CD4-positive, alpha-beta T cell (primary cell): ENCODE measurements at regions not wholly inside any gene's neighbourhood (a gene's known extent, or its start where the extent isn't known, plus 50 kb on each side); places are given as distances from the start of the nearest gene placed in this dataset.

Experiments used
- ATAC-seq: fragments of 200-7000 bp; cut with Tn5 transposase; one replicate; pipeline ENCODE4 v1.10.0; 2022; ENCODE audit warnings: mild to moderate bottlenecking; ENCODE audit not compliant: poor library complexity
- CTCF ChIA-PET: fragments of 350-600 bp; sonication (Branson Sonifier 250); formaldehyde crosslinking; loops from one replicate; lab custom pipeline; 2021; ENCODE audit warnings: antibody characterized with exemption, inconsistent platforms; lab: Charles Lee
- POLR2A ChIA-PET: fragments of 350-600 bp; sonication (Branson Sonifier 250); formaldehyde crosslinking; loops from one replicate; lab custom pipeline; 2021; ENCODE audit warnings: antibody characterized with exemption, inconsistent platforms; lab: Charles Lee
- DNase-seq, 14 experiments: peaks; one replicate each; pipeline ENCODE4 v3.0.0-alpha.2; 2013 to 2020; ENCODE audit warnings: mixed read lengths in 2 of 14
- H3K27ac ChIP-seq, 2 donors: one replicate each; pipeline versions ENCODE4 v1.5.1 to v1.7.0; 2013; ENCODE audit warnings: low read length in 2 of 2, low read depth in 1 of 2, mild to moderate bottlenecking in 1 of 2
- H3K27me3 ChIP-seq, 2 experiments: 1 replicate in 1 of 2; 2 replicates in 1 of 2; pipeline versions ENCODE4 v1.6.1 to v1.7.0; 2013; ENCODE audit warnings: low read length in 2 of 2, control low read depth in 1 of 2, mild to moderate bottlenecking in 1 of 2, moderate library complexity in 1 of 2; ENCODE audit not compliant: insufficient read depth in 2 of 2, control insufficient read depth in 1 of 2
- H3K36me3 ChIP-seq: one replicate; pipeline ENCODE4 v1.6.1; 2013; ENCODE audit warnings: low read length, control low read depth; ENCODE audit not compliant: insufficient read depth
- H3K4me1 ChIP-seq: one replicate; pipeline ENCODE4 v1.6.1; 2013; ENCODE audit warnings: low read length, control low read depth; ENCODE audit not compliant: insufficient read depth
- H3K4me3 ChIP-seq: one replicate; pipeline ENCODE4 v1.5.1; 2013; ENCODE audit warnings: mild to moderate bottlenecking, low read length, moderate library complexity
- H3K9me3 ChIP-seq, 2 experiments: 1 replicate in 1 of 2; 2 replicates in 1 of 2; pipeline versions ENCODE4 v1.6.1 to v1.7.0; 2013; ENCODE audit warnings: low read length in 2 of 2, mild to moderate bottlenecking in 2 of 2, control low read depth in 1 of 2, moderate library complexity in 1 of 2; ENCODE audit not compliant: control insufficient read depth in 1 of 2, insufficient read depth in 1 of 2
- H3K27ac Mint-ChIP-seq: one replicate; pipeline ENCODE4 v1.8.0; 2020; ENCODE audit warnings: mixed read lengths
- H3K27me3 Mint-ChIP-seq: one replicate; pipeline ENCODE4 v1.8.0; 2021; ENCODE audit warnings: mixed read lengths
- H3K36me3 Mint-ChIP-seq: one replicate; pipeline ENCODE4 v1.8.0; 2021; ENCODE audit warnings: low read depth, mixed read lengths
- H3K4me1 Mint-ChIP-seq: one replicate; pipeline ENCODE4 v1.8.0; 2021; ENCODE audit warnings: low read depth, mixed read lengths
- H3K4me3 Mint-ChIP-seq: one replicate; pipeline ENCODE4 v1.8.0; 2020; ENCODE audit warnings: mild to moderate bottlenecking, mixed read lengths
- H3K9me3 Mint-ChIP-seq: one replicate; pipeline ENCODE4 v1.8.0; 2020; ENCODE audit warnings: mixed read lengths
- intact Hi-C, 2 experiments: fragments of 100-400 bp; cut with DNase I in 1 of 2; cut with micrococcal nuclease in 1 of 2; formaldehyde crosslinking; loops; one replicate each; pipeline versions ENCODE4 v1.15.1 to v1.9.0; 2023 to 2025; cut with DNase I, micrococcal nuclease
- TF ChIP-seq, protein P1 (sequence below): fragments of 200-600 bp; IDR thresholded peaks from one replicate; pipeline ENCODE4 v1.8.0; 2022; ENCODE audit warnings: antibody characterized with exemption, mild to moderate bottlenecking

DNA sequence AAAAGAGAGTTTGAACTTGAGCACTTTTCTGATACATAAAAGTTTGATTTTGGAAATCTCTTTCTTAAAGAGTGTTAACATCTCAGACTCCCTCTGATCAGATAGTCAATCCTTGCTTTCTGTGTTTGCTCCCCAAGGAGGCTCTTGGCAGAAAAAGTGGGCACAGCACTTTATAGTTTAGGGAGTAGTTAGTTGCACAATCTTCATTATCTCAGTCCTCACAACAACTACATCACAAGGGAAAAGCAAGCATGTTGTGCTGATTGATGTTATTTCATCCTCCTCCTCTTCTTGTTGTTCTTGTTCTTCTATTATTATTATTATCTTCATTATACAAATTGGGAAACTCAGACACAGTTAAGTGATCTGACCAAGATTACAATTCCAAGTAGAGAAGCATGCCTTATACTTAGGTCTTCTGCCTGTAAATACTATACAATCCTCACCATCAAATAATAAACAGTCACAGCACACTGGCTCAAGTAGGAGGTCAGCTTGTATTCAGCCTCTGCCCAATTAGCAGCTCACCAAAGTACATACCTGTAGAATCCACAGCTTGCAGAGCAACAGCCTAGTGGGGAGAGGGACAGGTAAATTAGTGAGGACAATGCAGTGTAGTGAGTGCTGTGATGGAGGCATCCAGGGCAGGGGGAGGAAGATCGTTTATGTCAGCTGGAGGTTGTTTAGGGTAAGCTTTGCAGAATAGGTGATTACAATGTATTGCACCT is 304.1 kb upstream of the MME start:
- ChIA-PET POLR2A (no interaction called here), CTCF (no interaction called here)
- no peak overlapping the region for H3K4me3 ChIP-seq
- intact Hi-C loops, result no loop called here
- Mint-ChIP-seq H3K9me3 (no peaks in the 10 kb centered on the region), H3K4me1 (no peaks in the 10 kb centered on the region), H3K4me3 (no peak overlapping the region), H3K27ac (no peak overlapping the region), H3K27me3 (no peaks in the 10 kb centered on the region), H3K36me3 (no peaks in the 10 kb centered on the region)
- DNase-seq, result no peak
- no peaks in the 10 kb centered on the region for H3K4me1 ChIP-seq
- H3K27ac ChIP-seq, result no peak overlapping the region
- peaks cover 0 to 7% of the 10 kb centered on the region in 2 experiments for H3K9me3 ChIP-seq
- no peak for ATAC-seq
- H3K36me3 ChIP-seq, result no peaks in the 10 kb centered on the region
- TF ChIP-seq, protein P1, sequence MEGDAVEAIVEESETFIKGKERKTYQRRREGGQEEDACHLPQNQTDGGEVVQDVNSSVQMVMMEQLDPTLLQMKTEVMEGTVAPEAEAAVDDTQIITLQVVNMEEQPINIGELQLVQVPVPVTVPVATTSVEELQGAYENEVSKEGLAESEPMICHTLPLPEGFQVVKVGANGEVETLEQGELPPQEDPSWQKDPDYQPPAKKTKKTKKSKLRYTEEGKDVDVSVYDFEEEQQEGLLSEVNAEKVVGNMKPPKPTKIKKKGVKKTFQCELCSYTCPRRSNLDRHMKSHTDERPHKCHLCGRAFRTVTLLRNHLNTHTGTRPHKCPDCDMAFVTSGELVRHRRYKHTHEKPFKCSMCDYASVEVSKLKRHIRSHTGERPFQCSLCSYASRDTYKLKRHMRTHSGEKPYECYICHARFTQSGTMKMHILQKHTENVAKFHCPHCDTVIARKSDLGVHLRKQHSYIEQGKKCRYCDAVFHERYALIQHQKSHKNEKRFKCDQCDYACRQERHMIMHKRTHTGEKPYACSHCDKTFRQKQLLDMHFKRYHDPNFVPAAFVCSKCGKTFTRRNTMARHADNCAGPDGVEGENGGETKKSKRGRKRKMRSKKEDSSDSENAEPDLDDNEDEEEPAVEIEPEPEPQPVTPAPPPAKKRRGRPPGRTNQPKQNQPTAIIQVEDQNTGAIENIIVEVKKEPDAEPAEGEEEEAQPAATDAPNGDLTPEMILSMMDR, result no peak
- H3K27me3 ChIP-seq, result no peaks in the 10 kb centered on the region

DNA sequence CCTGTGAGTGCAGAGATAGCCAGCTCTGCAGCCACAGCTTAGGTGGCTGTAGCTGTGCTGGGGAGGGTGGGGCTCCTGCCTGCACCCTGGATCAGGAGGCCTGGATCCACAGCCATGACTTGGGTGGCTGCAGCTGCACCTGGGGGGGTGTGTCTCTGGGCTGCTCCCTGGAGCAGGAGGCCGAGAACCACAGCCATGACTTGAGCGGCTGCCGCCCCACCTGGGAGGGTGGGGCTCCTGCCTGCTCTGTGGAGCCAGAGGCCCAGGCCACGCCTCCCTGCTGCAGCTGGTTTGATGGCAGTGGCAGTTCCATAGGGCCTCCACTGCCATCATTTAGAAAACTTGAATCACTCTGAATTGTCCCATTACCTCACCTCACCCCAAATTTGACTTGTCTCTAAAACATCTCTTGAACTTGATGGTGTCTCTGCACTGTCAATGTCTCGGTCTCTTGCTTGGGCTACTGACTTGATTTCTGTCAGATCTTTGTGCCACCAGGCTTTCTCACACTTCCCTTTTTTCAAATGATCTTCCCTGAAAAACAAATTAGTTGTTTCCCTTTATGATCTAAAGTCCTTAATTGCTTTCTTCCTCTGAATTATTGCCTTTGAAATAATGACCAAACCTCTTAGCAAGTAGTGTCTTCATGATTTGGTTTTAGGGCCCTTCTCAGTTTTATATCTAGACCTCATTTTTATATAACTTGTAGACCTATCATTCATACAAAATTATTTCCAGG is 313.2 kb upstream of the MME start:
- H3K9me3 Mint-ChIP-seq, result no peaks in the 10 kb centered on the region
- no peaks in the 10 kb centered on the region for H3K36me3 Mint-ChIP-seq
- Histone ChIP-seq H3K4me3 (no peak overlapping the region), H3K4me1 (no peaks in the 10 kb centered on the region), H3K36me3 (no peaks in the 10 kb centered on the region), H3K27me3 (no peaks in the 10 kb centered on the region), H3K9me3 (peaks cover 0 to 16% of the 10 kb centered on the region in 2 experiments), H3K27ac (no peak overlapping the region)
- no peak overlapping the region for H3K27ac Mint-ChIP-seq
- DNase-seq (no peak), ATAC-seq (no peak)
- CTCF ChIA-PET, result no interaction called here
- H3K27me3 Mint-ChIP-seq, result no peaks in the 10 kb centered on the region
- no peaks in the 10 kb centered on the region for H3K4me1 Mint-ChIP-seq
- TF ChIP-seq, protein P1, result no peak
- no peak overlapping the region for H3K4me3 Mint-ChIP-seq
- POLR2A ChIA-PET, result no interaction called here
- intact Hi-C loops, result no loop called here

GRCh38 chr3:154764856-154765640 is 315.1 kb upstream of the MME start:
- no peaks in the 10 kb centered on the region for H3K4me1 ChIP-seq
- peaks cover 0 to 15% of the 10 kb centered on the region in 2 experiments for H3K9me3 ChIP-seq
- H3K36me3 ChIP-seq, result no peaks in the 10 kb centered on the region
- H3K4me1 Mint-ChIP-seq, result no peaks in the 10 kb centered on the region
- H3K9me3 Mint-ChIP-seq, result no peaks in the 10 kb centered on the region
- no peak overlapping the region for H3K27ac ChIP-seq
- ChIA-PET POLR2A (no interaction called here), CTCF (no interaction called here)
- no peaks in the 10 kb centered on the region for H3K36me3 Mint-ChIP-seq
- no peaks in the 10 kb centered on the region for H3K27me3 Mint-ChIP-seq
- no peak overlapping the region for H3K4me3 ChIP-seq
- intact Hi-C loops, result no loop called here
- no peak for ATAC-seq
- no peak for DNase-seq
- TF ChIP-seq, protein P1, result no peak
- no peaks in the 10 kb centered on the region for H3K27me3 ChIP-seq
- no peak overlapping the region for H3K4me3 Mint-ChIP-seq
- no peak overlapping the region for H3K27ac Mint-ChIP-seq
